Activated CD8-positive, alpha-beta memory T cell treated with anti-CD3 and anti-CD28 coated beads, Interleukin-2, amount 50 U/mL, for 48 hours (primary cell): ENCODE measurements at regions not wholly inside any gene's neighbourhood (a gene's known extent, or its start where the extent isn't known, plus 50 kb on each side); places are given as distances from the start of the nearest gene placed in this dataset.
"Not testable (repeated sequence)": the region's sequence is repeated elsewhere in the genome, so short reads cannot be mapped to it uniquely, and the experiment has no call there.

Experiments used
- DNase-seq: peaks from one replicate; pipeline ENCODE4 v3.0.0-alpha.2; 2020

- no peak for DNase-seq
These were observed 97.1 kb upstream of the TNP1 start for GRCh38 chr2:216956820-216957493.

GRCh38 chr2:216951171-216951570 lies 91.3 kb upstream of the TNP1 start:
- DNase-seq = no peak

- no peak for DNase-seq
These were observed 90.7 kb upstream of the TNP1 start for GRCh38 chr2:216950547-216950946.

GRCh38 chr2:216949700-216950413 lies 90.0 kb upstream of the TNP1 start:
- no peak for DNase-seq

- no peak for DNase-seq
These were observed 87.2 kb upstream of the TNP1 start for GRCh38 chr2:216947055-216947454.

- no peak for DNase-seq
These were observed 84.9 kb upstream of the TNP1 start for GRCh38 chr2:216944733-216945132.

GRCh38 chr2:216943109-216943508 lies 83.2 kb upstream of the TNP1 start:
- no peak for DNase-seq

- no peak for DNase-seq
These were observed 82.6 kb upstream of the TNP1 start for GRCh38 chr2:216942465-216942864.

- no peak for DNase-seq
These were observed 82.2 kb upstream of the TNP1 start for GRCh38 chr2:216942016-216942415.

GRCh38 chr2:216936954-216937357 lies 77.1 kb upstream of the TNP1 start:
- no peak for DNase-seq

GRCh38 chr2:216934623-216935022 lies 74.8 kb upstream of the TNP1 start:
- DNase-seq = no peak

GRCh38 chr2:216934151-216934550 lies 74.3 kb upstream of the TNP1 start:
- DNase-seq = no peak

GRCh38 chr2:216932863-216933548 lies 73.1 kb upstream of the TNP1 start:
- DNase-seq = no peak

- no peak for DNase-seq
These were observed 72.4 kb upstream of the TNP1 start for GRCh38 chr2:216932113-216932862.

GRCh38 chr2:216930716-216931115 lies 70.9 kb upstream of the TNP1 start:
- no peak for DNase-seq

- DNase-seq = not testable (repeated sequence)
These were observed 69.5 kb upstream of the TNP1 start for GRCh38 chr2:216929338-216929737.

GRCh38 chr2:216927163-216927562 lies 67.3 kb upstream of the TNP1 start:
- DNase-seq = no peak

GRCh38 chr2:216925636-216926366 lies 65.9 kb upstream of the TNP1 start:
- no peak for DNase-seq

- DNase-seq = no peak
These were observed 65.1 kb upstream of the TNP1 start for GRCh38 chr2:216925006-216925405.

- DNase-seq = no peak
These were observed 63.8 kb upstream of the TNP1 start for GRCh38 chr2:216923706-216924105.

GRCh38 chr2:216922175-216922780 lies 62.4 kb upstream of the TNP1 start:
- DNase-seq = no peak

GRCh38 chr2:216920937-216921456 lies 61.1 kb upstream of the TNP1 start:
- no peak for DNase-seq
